Activated CD4-positive, CD25-positive, alpha-beta regulatory T cell treated with anti-CD3 and anti-CD28 coated beads, Interleukin-2, amount 50 U/mL, for 16 hours (primary cell): ENCODE measurements at regions not wholly inside any gene's neighbourhood (a gene's known extent, or its start where the extent isn't known, plus 50 kb on each side); places are given as distances from the start of the nearest gene placed in this dataset.
A peak's percentile ranks its signal among the peaks of the same experiment; 100 is the strongest.

Experiments used
- DNase-seq: peaks from one replicate; pipeline ENCODE4 v3.0.0-alpha.2; 2020; ENCODE audit warnings: low read depth, low spot score

DNA sequence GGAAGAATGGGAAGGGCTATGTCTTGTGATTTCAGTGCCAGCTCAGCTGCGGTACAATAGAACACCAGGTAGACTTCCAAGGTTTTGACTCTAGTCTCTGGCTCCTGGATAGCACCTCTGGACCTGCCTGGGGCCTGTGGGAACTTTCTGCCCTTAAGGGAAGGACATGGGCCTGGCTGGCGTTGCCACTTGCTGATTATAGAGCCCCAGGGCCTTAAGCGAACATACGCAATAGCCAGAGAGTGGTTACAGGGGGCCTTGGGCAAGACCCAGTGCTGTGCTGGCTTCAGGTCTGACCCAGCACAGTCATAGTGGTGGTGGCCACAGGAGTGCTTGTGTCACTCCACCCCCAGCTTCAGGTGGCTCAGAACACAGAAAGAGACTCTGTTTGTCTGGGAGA lies 131.1 kb upstream of the COL21A1 start:
- DNase-seq, result no peak

GRCh38 chr6:56377295-56377694 lies 129.9 kb upstream of the COL21A1 start:
- DNase-seq, result no peak

- no peak for DNase-seq
Observed at GRCh38 chr6:56375806-56376205, 128.4 kb upstream of the COL21A1 start.

DNA sequence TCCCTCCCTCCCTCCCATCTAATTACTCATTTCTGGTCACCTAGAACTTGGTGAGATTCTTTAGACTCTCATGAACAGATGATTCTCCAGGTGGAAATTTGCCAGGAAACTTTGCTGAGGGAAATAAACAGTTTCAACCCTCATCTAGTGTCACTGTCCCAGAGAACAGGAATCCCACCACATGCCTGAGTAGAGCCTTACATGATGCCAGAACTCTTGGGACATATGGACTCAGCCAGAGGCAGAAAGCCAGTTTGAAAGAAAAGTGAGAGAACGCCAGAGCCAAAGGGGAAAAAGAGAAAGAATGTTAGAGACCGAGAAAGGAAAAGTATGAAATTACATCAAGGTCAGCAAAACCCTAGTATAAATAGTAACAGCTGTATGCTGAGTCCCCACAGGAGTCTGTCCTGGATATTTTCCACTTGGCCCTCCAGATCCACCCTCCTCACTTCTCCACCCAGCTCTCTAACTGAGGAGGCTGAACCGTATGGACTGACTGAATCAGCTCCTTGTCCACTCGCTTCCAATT lies 127.5 kb upstream of the COL21A1 start:
- no peak for DNase-seq

DNA sequence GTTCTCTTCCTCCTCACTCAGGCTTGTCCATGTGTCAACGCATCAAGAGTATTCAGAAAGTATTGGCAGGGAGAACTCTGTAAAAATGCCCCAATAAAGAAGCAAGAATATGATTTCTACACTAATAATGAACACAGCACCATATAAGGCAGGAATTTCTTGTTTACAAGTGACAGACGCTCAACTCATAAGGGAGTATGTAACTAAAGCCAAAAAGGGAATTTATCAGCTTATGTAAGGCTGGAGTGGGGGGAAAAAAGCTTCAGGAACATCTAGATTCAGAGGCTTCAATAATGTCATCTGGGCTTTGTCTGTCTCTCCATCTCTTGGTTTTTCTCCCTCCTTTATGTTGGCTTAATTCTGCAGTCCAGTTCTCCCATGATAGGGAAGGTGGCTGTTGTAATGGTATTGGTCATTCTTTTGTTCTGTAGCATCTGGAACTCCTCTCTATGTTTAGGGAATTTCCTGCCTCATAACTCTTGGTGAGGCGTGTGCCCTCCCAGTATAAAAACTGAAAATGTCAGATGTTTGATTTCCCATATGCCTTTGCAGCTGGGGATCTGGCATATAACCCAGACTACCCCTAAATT lies 125.1 kb upstream of the COL21A1 start:
- no peak for DNase-seq

DNA sequence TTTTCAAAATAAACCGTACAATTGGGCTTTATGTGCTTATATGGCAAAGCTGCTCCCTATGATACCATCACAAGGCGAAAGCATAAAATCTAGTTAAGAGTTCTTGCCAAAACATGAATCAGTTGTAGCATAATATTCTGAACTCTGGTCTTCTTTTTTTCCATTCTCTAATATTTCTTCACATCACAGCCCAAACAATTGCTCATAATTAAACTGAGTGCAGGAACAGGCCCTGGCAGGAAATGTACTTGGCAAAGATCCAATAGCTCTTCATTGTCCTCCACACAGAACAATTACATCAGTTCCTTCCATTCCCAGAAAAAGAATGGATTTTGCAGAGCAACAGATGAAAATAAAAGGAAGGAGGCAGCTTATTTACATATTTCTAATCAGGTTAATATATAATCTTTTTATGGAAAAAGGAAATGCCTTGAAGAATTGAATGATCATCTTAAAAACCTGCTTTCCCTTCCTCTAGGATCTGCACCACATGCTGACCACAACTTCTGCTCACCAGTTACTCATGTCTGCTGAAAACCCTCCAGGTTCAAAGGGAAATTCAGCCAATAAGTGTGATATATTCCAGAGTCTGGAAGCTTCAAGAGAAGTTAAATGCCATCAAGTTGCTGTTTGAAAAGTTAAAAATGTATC lies 123.3 kb upstream of the COL21A1 start:
- no peak for DNase-seq

- no peak for DNase-seq
Observed at GRCh38 chr6:56370127-56370540, 122.8 kb upstream of the COL21A1 start.

DNA sequence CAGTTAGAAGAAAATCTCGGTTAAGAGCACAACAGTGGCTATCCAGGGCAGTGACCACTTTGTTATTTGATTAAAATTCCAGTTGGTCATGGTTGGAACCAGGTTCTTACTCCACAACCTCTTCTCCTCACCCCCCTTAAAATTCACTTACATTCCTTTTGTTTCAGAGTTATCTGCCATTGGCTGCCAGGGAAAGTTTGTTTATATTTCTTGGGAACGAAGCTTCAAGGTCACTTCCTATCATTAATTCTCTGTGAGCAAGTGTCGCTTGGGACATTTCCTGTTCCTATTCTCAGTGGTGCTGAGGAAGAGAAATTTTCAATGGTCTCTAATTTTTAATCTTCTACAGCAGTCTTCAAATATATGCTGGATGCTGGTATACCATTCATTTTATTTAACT lies 121.1 kb upstream of the COL21A1 start:
- DNase-seq, result no peak

GRCh38 chr6:56366141-56366852 lies 118.9 kb upstream of the COL21A1 start:
- DNase-seq, result no peak

- no peak for DNase-seq
Observed at GRCh38 chr6:56364827-56365339, 117.5 kb upstream of the COL21A1 start.

GRCh38 chr6:56364431-56364826 lies 117.0 kb upstream of the COL21A1 start:
- DNase-seq, result no peak

DNA sequence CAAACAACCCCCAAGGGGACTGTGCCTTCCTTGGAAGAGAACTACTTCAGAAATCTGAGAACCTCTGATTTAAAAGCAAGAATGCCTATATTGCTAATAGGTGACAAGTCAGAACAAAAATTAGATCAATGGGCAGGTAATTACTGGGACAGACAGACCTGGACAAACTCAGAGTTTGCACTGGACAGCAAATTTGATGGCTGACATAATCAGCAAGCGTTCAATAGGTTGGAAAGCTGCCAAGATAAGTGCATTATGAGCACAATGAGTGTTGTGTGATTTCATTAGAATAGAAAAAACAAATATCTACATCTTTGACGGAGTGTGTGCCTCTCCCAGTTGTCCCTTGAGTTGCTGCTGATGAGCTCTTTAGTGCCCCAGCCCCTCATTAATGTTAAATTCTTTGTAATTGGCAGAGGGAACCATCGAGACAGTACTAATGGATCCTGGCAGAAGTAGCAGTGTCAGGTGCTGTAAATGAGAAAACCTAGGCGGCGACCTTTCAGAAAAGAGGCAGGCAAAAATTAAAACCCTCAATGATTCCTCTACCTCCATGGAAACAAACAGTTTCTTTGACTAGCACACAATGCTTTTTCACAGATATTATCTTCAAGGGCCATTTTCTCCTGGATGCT lies 116.5 kb upstream of the COL21A1 start:
- no peak for DNase-seq

DNA sequence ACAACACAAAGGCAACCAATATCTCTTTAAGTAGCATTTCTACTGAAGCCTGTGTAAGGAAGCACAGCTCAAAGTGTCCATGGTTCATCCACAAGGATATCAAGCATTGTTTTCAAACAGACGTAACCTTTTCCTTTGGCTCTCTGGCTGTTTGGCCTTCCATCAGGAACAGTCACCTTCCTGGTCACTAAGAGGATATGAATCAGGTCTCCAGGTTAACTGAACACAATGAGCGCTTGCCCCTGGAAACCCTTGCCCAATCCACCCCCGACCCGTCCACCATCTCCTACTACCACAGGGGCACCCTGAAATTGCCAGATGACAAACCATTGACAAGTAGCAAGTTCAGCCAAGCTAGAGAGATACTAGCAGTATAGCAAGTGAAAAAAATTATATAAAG lies 114.4 kb upstream of the COL21A1 start:
- DNase-seq, result no peak

- DNase-seq, result peak; percentile 8
Observed at GRCh38 chr6:56359201-56359899, 112.0 kb upstream of the COL21A1 start.

- DNase-seq, result no peak
Observed at GRCh38 chr6:56357616-56358373, 110.4 kb upstream of the COL21A1 start.

DNA sequence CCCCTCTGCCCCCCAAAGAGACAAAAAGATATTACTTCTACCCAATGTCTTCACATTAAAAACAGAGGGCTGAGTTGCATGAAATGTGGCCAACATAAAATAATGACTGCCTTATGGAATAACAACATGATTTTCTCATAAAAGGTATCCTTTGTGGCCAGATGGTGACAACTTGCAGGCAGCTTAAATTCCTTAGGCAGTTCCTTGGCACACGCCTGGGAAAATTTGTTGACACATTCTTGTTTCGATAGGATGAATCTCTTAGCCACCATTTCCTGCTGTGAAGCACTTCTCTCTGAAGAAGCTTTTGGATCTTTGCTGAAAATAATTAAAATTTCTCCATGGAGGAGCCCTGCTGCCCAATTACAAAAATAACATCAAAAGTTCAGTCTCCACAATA lies 109.0 kb upstream of the COL21A1 start:
- no peak for DNase-seq

GRCh38 chr6:56353860-56354259 lies 106.5 kb upstream of the COL21A1 start:
- DNase-seq, result no peak

GRCh38 chr6:56350628-56351260 lies 103.4 kb upstream of the COL21A1 start:
- no peak for DNase-seq

- no peak for DNase-seq
Observed at GRCh38 chr6:56349194-56349593, 101.8 kb upstream of the COL21A1 start.

GRCh38 chr6:56348578-56348977 lies 101.2 kb upstream of the COL21A1 start:
- no peak for DNase-seq
